ENCODE measurements at regions not wholly inside any gene's neighbourhood (a gene's known extent, or its start where the extent isn't known, plus 50 kb on each side); places are given as distances from the start of the nearest gene placed in this dataset.

DNA sequence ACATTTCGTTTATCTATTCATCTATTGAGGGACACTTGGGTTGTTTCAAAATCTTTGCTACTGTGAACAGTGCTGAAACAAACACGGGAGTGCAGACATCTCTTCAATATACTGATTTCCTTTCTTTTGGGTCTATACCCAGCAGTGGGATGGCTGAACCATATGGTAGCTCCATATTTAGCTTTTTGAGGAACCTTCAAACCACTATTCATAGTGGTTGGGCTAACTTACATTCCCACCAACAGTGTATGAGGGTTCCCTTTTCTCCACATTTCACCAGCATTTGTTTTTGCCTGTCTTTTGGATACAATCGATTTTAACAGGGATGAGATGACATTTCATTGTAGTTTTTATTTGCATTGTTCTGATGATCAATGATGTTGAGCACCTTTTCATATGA is 798.2 kb downstream of the UQCRFS1 start:
- no peaks in the 10 kb centered on the region for H3K4me1 ChIP-seq (ENCODE audit: insufficient read depth, low read length, poor library complexity, severe bottlenecking)
- H4K20me1 ChIP-seq (ENCODE audit: insufficient read depth, low read length, poor library complexity, severe bottlenecking), result no peaks in the 10 kb centered on the region
- no peak overlapping the region for H3K4me2 ChIP-seq (ENCODE audit: low read depth, low read length, poor library complexity, severe bottlenecking)
- H3K9me2 ChIP-seq (replicated peaks; ENCODE audit: low read depth, low read length), result no peaks in the 10 kb centered on the region
- H3F3A ChIP-seq (ENCODE audit: low read depth), result no peaks in the 10 kb centered on the region
- no peaks in the 10 kb centered on the region for H3K79me2 ChIP-seq (ENCODE audit: insufficient read depth, low read length)
- no peaks in the 10 kb centered on the region for H3K27me3 ChIP-seq (ENCODE audit: insufficient read depth, low read length, poor library complexity, severe bottlenecking)
- peaks cover 6% of the 10 kb centered on the region; the same call in 1 of the 2 replicates for H3K9me3 ChIP-seq (ENCODE audit: insufficient read depth, low read depth, low read length)
- TF ChIP-seq, protein P1, sequence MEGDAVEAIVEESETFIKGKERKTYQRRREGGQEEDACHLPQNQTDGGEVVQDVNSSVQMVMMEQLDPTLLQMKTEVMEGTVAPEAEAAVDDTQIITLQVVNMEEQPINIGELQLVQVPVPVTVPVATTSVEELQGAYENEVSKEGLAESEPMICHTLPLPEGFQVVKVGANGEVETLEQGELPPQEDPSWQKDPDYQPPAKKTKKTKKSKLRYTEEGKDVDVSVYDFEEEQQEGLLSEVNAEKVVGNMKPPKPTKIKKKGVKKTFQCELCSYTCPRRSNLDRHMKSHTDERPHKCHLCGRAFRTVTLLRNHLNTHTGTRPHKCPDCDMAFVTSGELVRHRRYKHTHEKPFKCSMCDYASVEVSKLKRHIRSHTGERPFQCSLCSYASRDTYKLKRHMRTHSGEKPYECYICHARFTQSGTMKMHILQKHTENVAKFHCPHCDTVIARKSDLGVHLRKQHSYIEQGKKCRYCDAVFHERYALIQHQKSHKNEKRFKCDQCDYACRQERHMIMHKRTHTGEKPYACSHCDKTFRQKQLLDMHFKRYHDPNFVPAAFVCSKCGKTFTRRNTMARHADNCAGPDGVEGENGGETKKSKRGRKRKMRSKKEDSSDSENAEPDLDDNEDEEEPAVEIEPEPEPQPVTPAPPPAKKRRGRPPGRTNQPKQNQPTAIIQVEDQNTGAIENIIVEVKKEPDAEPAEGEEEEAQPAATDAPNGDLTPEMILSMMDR (conservative IDR thresholded peaks at IDR 0.05; ENCODE audit: low read length), result no peak
- TF ChIP-seq EZH2phosphoT487 (IDR thresholded peaks at IDR 0.05; ENCODE audit: borderline replicate concordance), result no peak
- no peaks in the 10 kb centered on the region for H3K36me3 ChIP-seq (ENCODE audit: insufficient read depth, low read length)
- H2AFZ ChIP-seq (ENCODE audit: low read length), result no peak overlapping the region
- H3K4me3 ChIP-seq (ENCODE audit: low read length, poor library complexity, severe bottlenecking), result no peak overlapping the region
- H3K9ac ChIP-seq (ENCODE audit: low read depth, low read length, poor library complexity, severe bottlenecking), result no peak overlapping the region

DNA sequence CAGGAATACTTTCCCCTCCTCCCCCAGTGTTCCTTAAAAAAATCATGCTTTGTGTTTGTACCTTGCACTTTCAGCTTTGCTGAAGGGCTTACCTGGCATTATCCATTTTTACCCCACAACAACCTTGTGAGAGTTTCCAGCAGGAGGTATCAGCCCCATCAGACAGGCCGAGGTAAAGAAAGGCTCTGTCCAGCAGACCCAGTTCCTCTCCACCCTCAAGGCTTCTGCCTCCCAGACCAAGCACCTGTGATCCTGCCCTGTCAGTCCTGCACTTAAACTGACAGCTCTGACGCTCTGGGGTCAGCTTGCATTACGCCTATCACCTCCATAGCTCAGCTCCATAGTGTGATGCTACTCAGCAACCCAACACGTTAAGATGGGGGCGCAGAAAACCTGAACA is 803.1 kb downstream of the UQCRFS1 start:
- Histone ChIP-seq H3K9me3 (ENCODE audit: insufficient read depth, low read depth, low read length) (no peaks in the 10 kb centered on the region; the same call in 1 of the 2 replicates), H3K4me2 (ENCODE audit: low read depth, low read length, poor library complexity, severe bottlenecking) (no peak overlapping the region), H3K4me1 (ENCODE audit: insufficient read depth, low read length, poor library complexity, severe bottlenecking) (no peaks in the 10 kb centered on the region), H4K20me1 (ENCODE audit: insufficient read depth, low read length, poor library complexity, severe bottlenecking) (no peaks in the 10 kb centered on the region), H3K9me2 (replicated peaks; ENCODE audit: low read depth, low read length) (no peaks in the 10 kb centered on the region), H3K4me3 (ENCODE audit: low read length, poor library complexity, severe bottlenecking) (no peak overlapping the region), H3K36me3 (ENCODE audit: insufficient read depth, low read length) (no peaks in the 10 kb centered on the region), H3K27me3 (ENCODE audit: insufficient read depth, low read length, poor library complexity, severe bottlenecking) (no peaks in the 10 kb centered on the region), H3K9ac (ENCODE audit: low read depth, low read length, poor library complexity, severe bottlenecking) (no peak overlapping the region), H3K79me2 (ENCODE audit: insufficient read depth, low read length) (no peaks in the 10 kb centered on the region), H2AFZ (ENCODE audit: low read length) (no peak overlapping the region), H3F3A (ENCODE audit: low read depth) (no peaks in the 10 kb centered on the region)
- no peak for TF ChIP-seq EZH2phosphoT487 (IDR thresholded peaks at IDR 0.05; ENCODE audit: borderline replicate concordance)
- TF ChIP-seq, protein P1 (conservative IDR thresholded peaks at IDR 0.05; ENCODE audit: low read length), result no peak

GRCh38 chr19:28406966-28407365 is 806.0 kb downstream of the UQCRFS1 start:
- TF ChIP-seq EZH2phosphoT487 (IDR thresholded peaks at IDR 0.05; ENCODE audit: borderline replicate concordance), result no peak
- TF ChIP-seq, protein P1 (conservative IDR thresholded peaks at IDR 0.05; ENCODE audit: low read length), result no peak
- H3K36me3 ChIP-seq (ENCODE audit: insufficient read depth, low read length), result no peaks in the 10 kb centered on the region
- H3K27me3 ChIP-seq (ENCODE audit: insufficient read depth, low read length, poor library complexity, severe bottlenecking), result no peaks in the 10 kb centered on the region
- H3K9me3 ChIP-seq (ENCODE audit: insufficient read depth, low read depth, low read length), result no peaks in the 10 kb centered on the region; the same call in 1 of the 2 replicates
- H3K4me3 ChIP-seq (ENCODE audit: low read length, poor library complexity, severe bottlenecking), result no peak overlapping the region
- no peaks in the 10 kb centered on the region for H3K79me2 ChIP-seq (ENCODE audit: insufficient read depth, low read length)
- no peaks in the 10 kb centered on the region for H3F3A ChIP-seq (ENCODE audit: low read depth)
- H4K20me1 ChIP-seq (ENCODE audit: insufficient read depth, low read length, poor library complexity, severe bottlenecking), result no peaks in the 10 kb centered on the region
- H3K9ac ChIP-seq (ENCODE audit: low read depth, low read length, poor library complexity, severe bottlenecking), result no peak overlapping the region
- no peak overlapping the region for H2AFZ ChIP-seq (ENCODE audit: low read length)
- no peaks in the 10 kb centered on the region for H3K4me1 ChIP-seq (ENCODE audit: insufficient read depth, low read length, poor library complexity, severe bottlenecking)
- H3K9me2 ChIP-seq (replicated peaks; ENCODE audit: low read depth, low read length), result no peaks in the 10 kb centered on the region
- no peak overlapping the region for H3K4me2 ChIP-seq (ENCODE audit: low read depth, low read length, poor library complexity, severe bottlenecking)

Measured in Loucy (cell line).